Cardiac muscle cell (in vitro differentiated cells and primary cell): ENCODE measurements at regions not wholly inside any gene's neighbourhood (a gene's known extent, or its start where the extent isn't known, plus 50 kb on each side); places are given as distances from the start of the nearest gene placed in this dataset.

Experiments
- DNase-seq, 2 donors: peaks; one replicate each; pipeline versions ENCODE4 v3.0.0 to v3.0.0-alpha.2; 2010 to 2017; ENCODE audit warnings: low read depth in 1 of 2, low spot score in 1 of 2
- H3K27ac ChIP-seq: fragments of 200-600 bp; sonication (generic); 2 replicates; pipeline ENCODE4 v1.5.1; 2016
- H3K27me3 ChIP-seq: fragments of 200-600 bp; sonication (generic); 2 replicates; pipeline ENCODE4 v1.6.0; 2016; ENCODE audit warnings: control low read depth
- H3K36me3 ChIP-seq: fragments of 200-600 bp; sonication (generic); 2 replicates; pipeline ENCODE4 v1.5.1; 2016; ENCODE audit warnings: control low read depth
- H3K4me1 ChIP-seq: fragments of 200-600 bp; sonication (generic); 2 replicates; pipeline ENCODE4 v1.8.1; 2017; ENCODE audit warnings: low read depth, mild to moderate bottlenecking, mixed run types
- H3K4me3 ChIP-seq: fragments of 200-600 bp; sonication (generic); 2 replicates; pipeline ENCODE4 v1.5.1; 2016; ENCODE audit warnings: mild to moderate bottlenecking
- H3K9me3 ChIP-seq: fragments of 200-600 bp; sonication (generic); 2 replicates; pipeline ENCODE4 v1.5.1; 2017; ENCODE audit warnings: low read depth, mild to moderate bottlenecking, control low read depth
- CTCF ChIP-seq: IDR thresholded peaks from 2 replicates; pipeline ENCODE4 v1.5.1; 2012; ENCODE audit warnings: low read depth, mild to moderate bottlenecking, low read length

- no peak for TF ChIP-seq CTCF
- Histone ChIP-seq H3K27ac (no peak overlapping the region), H3K27me3 (peaks cover 7% of the 10 kb centered on the region), H3K9me3 (no peaks in the 10 kb centered on the region), H3K36me3 (no peaks in the 10 kb centered on the region), H3K4me1 (no peaks in the 10 kb centered on the region), H3K4me3 (no peak overlapping the region)
- no peak for DNase-seq
These were observed 58.2 kb upstream of the DMRTB1 start for GRCh38 chr1:53400761-53401674.

GRCh38 chr1:53401813-53402745 is 57.1 kb upstream of the DMRTB1 start:
- peaks cover 3% of the 10 kb centered on the region for H3K27me3 ChIP-seq
- DNase-seq = no peak

GRCh38 chr1:53402891-53403655 is 56.1 kb upstream of the DMRTB1 start:
- H3K36me3 ChIP-seq = no peaks in the 10 kb centered on the region

More at GRCh38 chr1:53401813-53402745, 57.1 kb upstream of the DMRTB1 start:
- Histone ChIP-seq H3K4me1 (no peaks in the 10 kb centered on the region), H3K36me3 (no peaks in the 10 kb centered on the region), H3K27ac (no peak overlapping the region), H3K9me3 (no peaks in the 10 kb centered on the region), H3K4me3 (no peak overlapping the region)
- TF ChIP-seq CTCF = no peak

GRCh38 chr1:53405737-53406136 is 53.5 kb upstream of the DMRTB1 start:
- H3K4me3 ChIP-seq = no peak overlapping the region
- H3K27ac ChIP-seq = no peak overlapping the region
- H3K27me3 ChIP-seq = peaks cover 3% of the 10 kb centered on the region
- H3K4me1 ChIP-seq = no peaks in the 10 kb centered on the region
- H3K9me3 ChIP-seq = no peaks in the 10 kb centered on the region
- no peaks in the 10 kb centered on the region for H3K36me3 ChIP-seq
- TF ChIP-seq CTCF = no peak
- no peak for DNase-seq

More at GRCh38 chr1:53402891-53403655, 56.1 kb upstream of the DMRTB1 start:
- Histone ChIP-seq H3K9me3 (no peaks in the 10 kb centered on the region), H3K4me1 (no peaks in the 10 kb centered on the region), H3K27ac (no peak overlapping the region), H3K27me3 (peaks cover 3% of the 10 kb centered on the region), H3K4me3 (no peak overlapping the region)
- no peak for TF ChIP-seq CTCF
- DNase-seq = no peak
